ENCODE measurements at regions not wholly inside any gene's neighbourhood (a gene's known extent, or its start where the extent isn't known, plus 50 kb on each side); places are given as distances from the start of the nearest gene placed in this dataset.

- no peak for ATAC-seq
- DNase-seq (ENCODE audit: low spot score), result no peak
- intact Hi-C loops (cut with DNase I), result loop anchor here (10.0 kb wide), 1 partner anchor 892 kb away; no protein-coding TSS in a partner anchor
Observed at GRCh38 chr13:84912720-84913119, 886.5 kb downstream of the SLITRK6 start.

- intact Hi-C loops (cut with DNase I), result loop anchor here (10.0 kb wide), 1 partner anchor 894 kb away; no protein-coding TSS in a partner anchor
- DNase-seq (ENCODE audit: low spot score) (no peak), ATAC-seq (no peak)
Observed at GRCh38 chr13:84910423-84910822, 888.8 kb downstream of the SLITRK6 start.

- intact Hi-C loops (cut with DNase I), result no loop called here
- ATAC-seq, result no peak
- DNase-seq (ENCODE audit: low spot score), result no peak
Observed at GRCh38 chr13:84903391-84903790, 895.8 kb downstream of the SLITRK6 start.

- no peak for ATAC-seq
- DNase-seq (ENCODE audit: low spot score), result no peak
- intact Hi-C loops (cut with DNase I), result no loop called here
Observed at GRCh38 chr13:84902243-84902642, 897.0 kb downstream of the SLITRK6 start.

- ATAC-seq (no peak), DNase-seq (ENCODE audit: low spot score) (no peak)
- intact Hi-C loops (cut with DNase I), result no loop called here
Observed at GRCh38 chr13:84896128-84896527, 903.1 kb downstream of the SLITRK6 start.

- DNase-seq (ENCODE audit: low spot score) (no peak), ATAC-seq (no peak)
- intact Hi-C loops (cut with DNase I), result no loop called here
Observed at GRCh38 chr13:84894749-84895148, 904.5 kb downstream of the SLITRK6 start.

- intact Hi-C loops (cut with DNase I), result no loop called here
- ATAC-seq, result no peak
- DNase-seq (ENCODE audit: low spot score), result no peak
Observed at GRCh38 chr13:84885868-84886267, 913.4 kb downstream of the SLITRK6 start.

GRCh38 chr13:84873951-84874350 is 925.3 kb downstream of the SLITRK6 start:
- intact Hi-C loops (cut with DNase I), result no loop called here
- DNase-seq (ENCODE audit: low spot score), result no peak
- ATAC-seq, result no peak

- intact Hi-C loops (cut with DNase I), result no loop called here
- no peak for DNase-seq (ENCODE audit: low spot score)
- no peak for ATAC-seq
Observed at GRCh38 chr13:84870190-84870589, 929.0 kb downstream of the SLITRK6 start.

- intact Hi-C loops (cut with DNase I), result no loop called here
- DNase-seq (ENCODE audit: low spot score), result no peak
- no peak for ATAC-seq
Observed at GRCh38 chr13:84867246-84867645, 932.0 kb downstream of the SLITRK6 start.

GRCh38 chr13:84865783-84866221 is 933.4 kb downstream of the SLITRK6 start:
- intact Hi-C loops (cut with DNase I), result no loop called here

GRCh38 chr13:84864341-84864740 is 934.9 kb downstream of the SLITRK6 start:
- DNase-seq (ENCODE audit: low spot score) (no peak), ATAC-seq (no peak)
- intact Hi-C loops (cut with DNase I), result no loop called here

More at GRCh38 chr13:84865783-84866221, 933.4 kb downstream of the SLITRK6 start:
- no peak for ATAC-seq
- no peak for DNase-seq (ENCODE audit: low spot score)

- ATAC-seq, result no peak
- intact Hi-C loops (cut with DNase I), result no loop called here
- DNase-seq (ENCODE audit: low spot score), result no peak
Observed at GRCh38 chr13:84847107-84847506, 952.1 kb downstream of the SLITRK6 start.

GRCh38 chr13:84845907-84846619 is 953.2 kb downstream of the SLITRK6 start:
- no peak for ATAC-seq

GRCh38 chr13:84844473-84844872 is 954.7 kb downstream of the SLITRK6 start:
- intact Hi-C loops (cut with DNase I), result no loop called here
- no peak for DNase-seq (ENCODE audit: low spot score)
- ATAC-seq, result no peak

More at GRCh38 chr13:84845907-84846619, 953.2 kb downstream of the SLITRK6 start:
- no peak for DNase-seq (ENCODE audit: low spot score)
- intact Hi-C loops (cut with DNase I), result no loop called here

- DNase-seq (ENCODE audit: low spot score), result no peak
- intact Hi-C loops (cut with DNase I), result no loop called here
- ATAC-seq, result no peak
Observed at GRCh38 chr13:84843368-84843767, 955.9 kb downstream of the SLITRK6 start.

- no peak for ATAC-seq
- no peak for DNase-seq (ENCODE audit: low spot score)
- intact Hi-C loops (cut with DNase I), result no loop called here
Observed at GRCh38 chr13:84834201-84834600, 951.9 kb upstream of the SLITRK1 start.

- ATAC-seq (no peak), DNase-seq (ENCODE audit: low spot score) (no peak)
- intact Hi-C loops (cut with DNase I), result no loop called here
Observed at GRCh38 chr13:84831666-84832657, 949.7 kb upstream of the SLITRK1 start.

- intact Hi-C loops (cut with DNase I), result no loop called here
- DNase-seq (ENCODE audit: low spot score) (no peak), ATAC-seq (no peak)
Observed at GRCh38 chr13:84823528-84823927, 941.3 kb upstream of the SLITRK1 start.

GRCh38 chr13:84821261-84821660 is 939.0 kb upstream of the SLITRK1 start:
- ATAC-seq (no peak), DNase-seq (ENCODE audit: low spot score) (no peak)
- intact Hi-C loops (cut with DNase I), result no loop called here

All from sciatic nerve (tissue), 2 donors.